SW 1271 (cell line): ENCODE measurements at regions not wholly inside any gene's neighbourhood (a gene's known extent, or its start where the extent isn't known, plus 50 kb on each side); places are given as distances from the start of the nearest gene placed in this dataset.
"Not testable (repeated sequence)": the region's sequence is repeated elsewhere in the genome, so short reads cannot be mapped to it uniquely, and the experiment has no call there.

Experiments used
- DNase-seq, 2 experiments: peaks; one replicate each; lab custom pipeline; 2025; lab: John Stamatoyannopoulos, UW

DNA sequence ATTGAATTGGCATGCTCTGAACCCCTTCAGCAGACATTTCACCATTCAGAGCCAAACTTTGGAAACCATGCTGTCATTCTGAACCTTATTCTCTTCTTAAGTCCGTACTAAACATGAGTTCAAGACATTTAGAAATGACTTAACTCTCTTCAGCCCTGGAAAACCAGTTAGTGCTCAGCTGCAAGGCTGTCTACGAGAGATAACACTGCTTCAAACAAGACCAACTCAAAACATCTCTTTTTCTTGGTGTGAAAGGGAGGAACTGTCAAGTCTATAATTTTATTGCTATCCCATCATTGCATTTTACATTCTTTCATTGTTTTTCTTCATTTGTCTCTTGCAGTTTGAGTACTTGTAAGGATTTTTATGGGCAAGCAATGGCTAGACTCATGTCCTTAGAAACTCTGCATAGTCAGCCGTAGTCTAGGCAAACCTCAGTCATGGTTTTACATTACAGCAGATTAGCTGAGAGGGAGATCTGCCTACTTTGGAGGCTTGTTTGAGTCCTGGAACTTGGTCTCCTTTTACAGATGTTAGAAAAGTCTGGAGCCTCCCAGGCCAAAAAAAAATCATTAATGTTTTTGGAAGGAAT lies 120.6 kb upstream of the JADE1 start:
- DNase-seq: no peak

DNA sequence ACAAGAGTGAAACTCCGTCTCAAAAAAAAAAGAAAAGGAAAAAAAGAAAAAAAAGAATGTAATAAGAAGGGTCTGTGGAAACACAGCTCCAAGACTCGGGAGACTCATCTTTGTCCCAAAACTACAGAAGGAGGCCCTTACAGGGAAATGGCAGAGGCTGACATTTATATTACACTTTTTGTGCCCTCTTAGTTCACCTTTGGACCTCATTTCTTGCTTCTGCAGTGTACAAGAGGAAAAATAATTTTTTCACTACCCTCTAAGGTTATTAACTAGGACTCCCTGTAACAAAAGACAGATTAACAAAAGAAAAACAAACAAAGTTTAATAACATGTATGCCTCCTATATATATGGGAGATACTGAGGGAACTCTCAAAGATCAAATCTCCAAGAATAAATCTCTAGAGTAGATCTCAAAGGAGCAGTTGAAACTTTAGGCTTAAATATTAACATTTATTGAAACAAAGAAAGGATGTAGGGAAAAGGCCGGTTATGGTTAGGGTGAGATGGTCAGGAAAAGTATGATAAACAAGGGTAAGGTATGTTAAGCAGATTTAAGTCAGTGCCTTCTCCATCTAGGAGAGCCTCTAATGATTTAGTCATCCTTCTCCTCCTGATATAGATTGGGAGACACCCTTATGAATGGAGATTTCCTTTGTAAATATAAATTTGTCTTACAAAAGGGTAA lies 121.3 kb upstream of the JADE1 start:
- no peak for DNase-seq

DNA sequence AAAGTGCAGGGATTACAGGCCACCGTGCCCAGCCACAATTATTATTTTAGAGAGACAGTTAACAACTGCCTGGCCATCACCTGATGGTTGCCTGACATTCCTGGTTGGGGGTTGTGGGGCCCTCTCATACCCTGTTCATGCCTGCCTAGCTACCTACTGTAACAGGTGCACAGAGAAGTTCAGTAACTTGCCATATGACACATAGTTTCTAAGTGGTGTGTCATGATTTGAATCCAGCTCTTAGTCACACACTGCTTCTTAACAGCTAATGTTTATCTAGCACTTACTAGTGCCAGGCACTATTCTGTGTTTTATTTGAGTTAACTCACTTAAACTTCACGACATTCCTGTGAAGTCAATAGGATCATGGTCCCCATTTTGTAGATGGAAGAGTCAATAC lies 122.7 kb upstream of the JADE1 start:
- DNase-seq: no peak

DNA sequence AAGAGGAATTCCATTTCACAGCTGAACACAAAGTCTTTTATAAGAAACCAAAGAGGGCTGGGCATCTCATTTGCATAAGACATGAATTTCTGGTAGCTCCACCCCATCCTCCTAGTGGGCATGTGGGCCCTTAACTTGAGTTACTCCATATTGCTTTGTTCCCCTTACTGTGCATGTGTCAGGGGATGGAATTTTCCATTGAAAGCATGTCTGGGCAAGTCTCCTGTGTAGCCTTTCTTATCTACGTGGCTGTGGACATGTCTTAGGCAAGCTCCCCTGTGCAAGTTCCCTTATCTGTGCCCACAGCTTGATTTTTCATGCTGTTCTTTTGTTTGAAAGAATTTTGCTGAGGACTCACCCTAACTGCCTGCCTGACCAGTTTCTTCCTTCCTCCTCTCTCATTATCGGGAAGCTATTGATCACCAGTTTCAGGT lies 123.5 kb upstream of the JADE1 start:
- no peak for DNase-seq

DNA sequence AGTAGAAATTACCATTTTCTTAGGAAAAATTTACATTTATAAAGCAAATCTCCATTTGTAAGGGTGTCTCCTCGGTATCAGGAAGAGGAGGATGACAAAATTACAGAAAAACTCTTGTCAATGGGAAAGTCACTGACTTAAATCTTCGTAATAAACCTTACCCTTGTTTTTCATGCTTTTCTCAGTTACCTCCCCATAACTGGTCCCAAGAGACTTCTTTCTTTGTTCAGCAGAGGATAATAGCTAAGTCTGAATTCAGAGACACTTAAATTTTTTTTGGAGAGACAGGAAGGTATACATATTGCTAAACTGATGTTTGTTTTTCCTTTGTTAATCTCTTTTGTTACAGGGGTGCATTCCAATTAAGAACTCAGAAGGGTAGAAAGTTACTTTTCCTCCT lies 125.5 kb upstream of the JADE1 start:
- DNase-seq: no peak

DNA sequence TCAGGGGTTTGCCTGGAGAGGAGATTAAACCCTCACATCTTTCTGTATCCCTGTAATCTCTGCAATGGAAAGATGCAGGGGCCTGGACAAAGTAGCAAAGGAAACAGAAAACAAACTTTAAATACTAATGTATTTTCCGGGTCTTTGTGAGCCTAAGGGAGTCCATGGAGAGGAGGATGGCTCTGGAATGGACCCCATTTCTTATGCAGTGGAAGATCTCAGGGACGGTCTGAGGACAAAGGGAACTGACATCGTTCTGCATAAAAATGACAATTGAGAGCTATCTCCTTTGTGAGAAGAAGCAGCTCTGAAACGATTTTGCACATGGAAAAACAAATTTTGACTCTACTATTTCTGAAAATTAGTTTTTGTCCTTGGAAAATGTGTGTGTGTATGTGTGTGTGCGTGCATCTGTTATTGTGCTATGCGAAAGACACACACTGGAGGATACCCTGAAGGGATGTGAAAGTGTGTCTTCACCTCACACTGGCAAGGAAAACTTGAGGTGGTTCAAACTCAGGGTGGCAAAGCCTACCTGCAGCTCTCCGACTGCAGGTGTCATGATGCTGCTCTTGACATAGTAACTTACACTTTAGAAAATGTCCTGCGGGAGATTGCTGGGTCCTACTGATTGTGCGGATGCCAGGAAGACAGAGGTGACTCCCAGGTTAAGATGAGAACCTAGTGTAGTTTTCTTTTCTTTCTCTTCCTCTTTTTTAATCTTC lies 126.4 kb upstream of the JADE1 start:
- no peak for DNase-seq

DNA sequence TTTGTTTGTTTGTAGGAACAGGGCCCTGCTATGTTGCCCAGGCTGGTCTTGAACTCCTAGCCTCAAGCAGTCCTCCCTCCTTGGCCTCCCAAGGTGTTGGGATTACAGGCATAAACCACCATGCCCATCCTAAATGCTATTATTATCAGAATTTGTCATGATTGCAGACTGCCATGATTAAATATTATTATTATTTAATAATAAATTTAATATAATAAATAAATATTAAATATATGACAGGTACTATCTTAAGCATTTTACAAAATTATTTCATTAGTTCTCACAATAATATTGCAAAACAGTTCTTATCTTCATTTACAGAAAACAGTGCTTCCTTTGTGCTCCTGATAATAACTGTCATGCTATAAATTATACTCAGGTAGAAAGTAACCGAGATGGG lies 133.4 kb upstream of the JADE1 start:
- DNase-seq: no peak

DNA sequence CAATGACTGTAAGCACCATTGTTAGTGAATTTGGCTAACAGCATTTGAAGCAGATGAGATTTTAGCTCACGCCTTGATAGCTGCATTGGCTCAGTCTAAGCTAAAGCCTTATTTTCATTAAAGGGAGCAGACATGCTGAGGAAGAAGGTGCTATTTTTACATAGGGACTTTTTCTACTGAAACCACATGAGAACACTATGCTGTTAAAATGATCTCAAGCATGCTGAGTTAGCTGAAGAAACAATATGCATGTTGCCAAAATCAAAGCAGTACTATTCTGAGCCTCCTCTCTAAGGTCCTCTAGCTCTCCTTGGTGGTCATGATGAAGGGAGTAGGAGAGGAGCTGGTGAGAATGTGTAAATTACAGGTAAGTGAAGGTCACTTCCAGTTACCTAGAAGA lies 134.4 kb upstream of the JADE1 start:
- no peak for DNase-seq

DNA sequence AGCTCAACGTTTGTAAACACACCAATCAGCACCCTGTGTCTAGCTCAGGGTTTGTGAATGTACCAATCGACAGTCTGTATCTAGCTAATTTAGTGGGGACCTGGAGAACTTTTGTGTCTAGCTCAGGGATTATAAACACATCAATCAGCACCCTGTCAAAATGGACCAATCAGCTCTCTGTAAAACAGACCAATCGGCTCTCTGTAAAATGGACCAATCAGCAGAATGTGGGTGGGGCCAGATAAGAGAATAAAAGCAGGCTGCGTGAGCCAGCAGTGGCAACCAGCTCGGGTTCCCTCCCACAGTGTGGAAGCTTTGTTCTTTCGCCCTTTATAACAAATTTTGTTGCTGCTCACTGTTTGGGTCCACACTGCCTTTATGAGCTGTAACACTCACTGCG lies 136.3 kb upstream of the JADE1 start:
- DNase-seq: not testable (repeated sequence)

DNA sequence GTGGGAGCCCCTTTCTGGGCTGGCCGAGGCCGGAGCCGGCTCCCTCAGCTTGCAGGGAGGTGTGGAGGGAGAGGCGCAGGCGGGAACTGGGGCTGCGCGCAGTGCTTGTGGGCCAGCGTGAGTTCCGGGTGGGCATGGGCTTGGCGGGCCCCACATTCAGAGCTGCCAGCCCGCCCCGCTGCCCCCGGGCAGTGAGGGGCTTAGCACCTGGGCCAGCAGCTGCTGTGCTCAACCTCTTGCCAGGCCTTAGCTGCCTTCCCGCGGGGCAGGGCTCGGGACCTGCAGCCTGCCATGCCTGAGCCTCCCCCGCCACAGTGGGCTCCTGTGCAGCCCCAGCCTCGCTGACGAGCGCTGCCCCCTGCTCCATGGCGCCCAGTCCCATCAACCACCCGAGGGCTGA lies 136.9 kb upstream of the JADE1 start:
- DNase-seq: not testable (repeated sequence)

DNA sequence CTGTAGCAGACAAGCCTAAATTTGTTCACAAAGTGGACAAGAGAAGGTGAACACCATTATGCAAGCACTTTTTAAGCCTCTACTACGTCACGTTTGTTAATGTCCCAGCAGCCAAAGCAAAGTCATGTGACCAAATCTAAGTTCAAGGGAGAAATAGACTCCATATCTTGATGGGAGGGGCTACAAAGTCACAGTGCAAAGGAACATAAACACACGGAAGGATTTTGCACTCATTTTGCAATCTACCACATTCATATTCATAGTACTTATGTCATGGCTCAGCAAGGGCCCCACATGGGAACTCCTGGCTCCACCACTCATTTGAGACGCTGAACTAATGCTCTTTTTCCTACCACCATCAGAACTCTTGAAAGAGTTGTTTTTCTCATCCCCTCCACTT lies 139.0 kb upstream of the JADE1 start:
- DNase-seq: no peak

DNA sequence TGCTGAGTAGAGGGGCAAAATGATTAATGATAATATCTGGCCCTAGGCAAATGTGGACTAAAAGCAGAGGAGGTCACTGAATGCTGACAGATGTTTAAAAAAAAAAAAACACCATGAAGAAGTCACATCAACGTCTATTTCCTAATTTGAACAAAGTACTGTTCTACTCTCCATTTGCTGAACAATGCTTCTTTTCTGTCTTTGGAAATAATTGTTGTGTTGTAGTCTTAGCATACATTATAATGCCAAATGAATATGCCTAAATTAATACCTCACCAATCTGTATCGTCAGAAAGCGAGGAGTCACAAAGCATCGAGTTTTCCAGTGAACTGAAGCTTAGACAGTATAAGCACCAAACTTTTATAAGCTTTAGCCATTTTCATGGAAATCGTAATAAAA lies 140.9 kb upstream of the JADE1 start:
- no peak for DNase-seq

DNA sequence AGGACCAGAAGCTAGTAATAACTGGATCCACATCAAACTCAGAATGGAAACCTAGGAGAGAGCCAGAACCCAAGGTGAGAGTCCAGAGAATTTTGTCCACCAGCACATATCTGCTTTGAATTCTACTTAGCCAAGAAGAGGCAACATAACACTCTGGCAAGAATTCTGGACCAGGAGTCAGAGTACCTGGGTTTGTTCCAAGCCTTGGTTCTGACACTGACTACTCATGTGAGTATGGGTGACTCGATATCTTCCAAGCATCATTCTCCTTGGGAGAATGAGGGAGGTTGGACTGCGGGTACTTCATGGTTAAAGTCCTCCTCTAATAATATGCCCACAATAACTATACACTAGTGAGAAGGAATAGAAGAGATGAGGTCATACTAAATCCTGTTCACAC lies 144.0 kb upstream of the JADE1 start:
- no peak for DNase-seq

DNA sequence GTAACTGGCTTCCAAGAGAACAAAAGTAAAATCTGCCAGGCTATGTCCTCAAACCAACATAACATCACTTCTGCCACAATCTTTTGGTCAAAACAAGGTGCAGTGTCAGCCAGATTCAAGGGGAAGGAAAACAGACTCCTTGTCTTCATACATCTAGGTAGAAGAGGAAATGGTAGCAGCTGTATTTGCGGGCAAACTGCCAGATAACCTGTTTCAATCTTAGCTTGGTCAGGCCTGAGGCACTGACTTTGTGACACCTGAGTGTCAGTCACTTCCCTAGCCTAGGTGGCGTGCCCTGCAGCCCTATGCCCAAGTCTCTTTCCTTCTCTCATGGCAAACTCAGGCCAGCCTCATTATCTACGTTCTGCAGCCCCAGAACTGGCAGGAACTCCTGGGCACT lies 146.2 kb upstream of the JADE1 start:
- DNase-seq: no peak

DNA sequence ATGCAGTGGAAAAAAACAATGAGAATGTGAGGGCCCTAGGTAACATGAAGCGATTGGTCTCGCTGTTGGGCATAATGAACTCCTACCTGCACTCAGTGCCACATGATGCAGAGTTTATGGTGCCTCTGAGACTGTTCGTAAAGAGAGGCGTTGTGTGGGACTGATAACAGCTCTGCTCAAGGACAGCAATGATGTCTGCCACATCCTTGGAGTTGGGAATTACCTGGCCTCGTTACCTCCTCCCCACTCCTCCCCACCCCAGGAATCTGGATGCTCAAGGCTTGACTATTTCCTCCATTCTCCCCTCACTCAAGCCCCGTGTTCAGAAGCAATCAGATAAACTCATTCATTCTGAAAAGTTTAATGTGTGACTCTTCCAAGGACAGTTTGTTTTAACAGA lies 148.0 kb upstream of the JADE1 start:
- DNase-seq: no peak

DNA sequence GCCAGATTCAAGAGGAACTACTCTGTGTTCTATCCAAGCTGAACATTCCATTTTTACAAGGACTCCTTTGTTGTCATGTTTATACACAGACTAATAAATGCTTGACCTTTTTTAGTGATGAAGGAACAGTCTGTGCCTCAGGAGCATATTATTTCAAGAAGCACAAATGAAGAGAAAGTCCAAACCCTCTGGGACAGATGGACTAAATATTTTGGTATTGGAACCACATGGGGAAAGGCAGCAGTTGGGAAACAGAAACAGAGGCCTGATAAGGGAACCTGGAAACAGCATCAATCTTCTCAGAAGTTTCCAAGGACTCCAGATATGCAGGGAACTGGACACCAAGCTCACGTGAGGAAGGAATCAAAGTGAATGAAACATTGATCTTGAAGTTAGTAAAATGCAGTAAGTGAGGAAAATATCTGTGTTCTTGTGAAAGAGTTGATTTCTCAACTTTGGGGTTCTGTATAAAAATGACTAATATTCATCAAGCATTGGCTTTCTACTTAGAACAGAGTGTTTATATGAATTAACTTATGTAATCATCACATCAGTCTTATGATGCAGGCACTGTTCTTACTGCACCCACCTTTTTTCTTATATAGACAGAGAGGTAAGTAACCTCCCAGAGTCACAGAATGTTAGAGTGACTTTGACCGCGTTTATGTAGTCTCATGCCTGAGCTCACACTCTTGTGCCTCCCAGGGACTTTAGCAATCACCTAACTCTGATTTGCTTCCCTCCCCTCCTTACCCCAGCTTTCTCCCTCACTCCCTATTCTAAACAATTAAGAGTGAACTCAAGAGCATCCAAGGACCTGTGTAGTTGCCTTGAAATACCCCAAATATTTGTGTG lies 148.9 kb upstream of the JADE1 start:
- no peak for DNase-seq

DNA sequence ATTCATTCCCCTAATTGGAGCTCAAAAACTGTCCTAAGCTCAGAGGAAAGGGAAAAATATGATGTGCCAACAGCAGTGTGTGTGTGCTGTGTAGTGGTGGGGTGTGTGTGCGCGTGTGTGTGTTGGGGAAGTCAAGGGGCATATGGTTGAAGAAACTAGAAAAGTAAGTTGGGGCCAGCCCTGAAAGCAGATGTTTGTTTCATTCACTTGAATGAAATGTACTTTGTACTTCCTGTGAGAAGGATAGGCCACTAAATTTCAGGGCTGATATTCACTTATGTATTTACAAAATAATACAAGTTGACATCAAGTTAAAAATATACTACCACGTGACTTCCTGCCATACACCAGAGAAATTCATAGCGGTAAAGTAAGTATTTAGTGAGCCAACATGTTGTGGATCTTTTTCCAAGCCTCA lies 151.3 kb upstream of the JADE1 start:
- DNase-seq: no peak

DNA sequence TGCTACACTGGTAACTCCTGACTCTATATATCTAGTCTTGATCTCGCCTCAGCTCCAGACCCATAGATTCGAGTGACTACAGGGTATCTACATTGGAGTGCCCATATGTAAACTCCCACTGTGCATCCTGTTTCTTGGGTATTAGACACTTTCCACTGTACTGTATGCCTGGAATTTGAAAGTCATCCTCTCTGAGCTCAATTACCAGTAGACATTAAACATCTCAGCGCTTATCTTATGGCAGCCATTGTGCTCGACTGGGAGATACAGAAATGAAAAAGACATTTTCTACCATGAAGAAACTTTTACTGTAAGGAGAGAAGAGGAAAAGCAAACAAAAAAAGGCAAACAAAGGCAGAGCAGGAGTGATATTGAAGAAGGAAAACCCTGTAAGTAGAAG lies 151.9 kb upstream of the JADE1 start:
- no peak for DNase-seq

DNA sequence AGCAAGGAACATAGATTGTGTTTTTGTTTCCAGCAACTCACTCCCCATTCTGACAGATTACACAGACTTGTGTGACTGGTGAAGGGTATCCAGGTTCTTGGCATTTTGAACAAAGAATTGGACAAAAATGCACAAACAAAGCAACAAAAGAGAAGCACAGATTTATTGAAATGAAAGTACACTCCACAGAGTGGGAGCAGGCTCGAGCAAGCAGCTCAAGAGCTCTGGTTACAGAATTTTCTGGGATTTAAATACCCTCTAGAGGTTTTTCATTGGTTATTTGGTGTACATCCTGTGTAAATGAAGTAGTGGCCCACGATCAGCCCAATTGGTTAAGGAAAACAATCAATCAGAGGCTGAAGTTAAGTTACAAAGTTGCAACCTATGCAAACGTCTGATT lies 155.0 kb upstream of the JADE1 start:
- DNase-seq: no peak

DNA sequence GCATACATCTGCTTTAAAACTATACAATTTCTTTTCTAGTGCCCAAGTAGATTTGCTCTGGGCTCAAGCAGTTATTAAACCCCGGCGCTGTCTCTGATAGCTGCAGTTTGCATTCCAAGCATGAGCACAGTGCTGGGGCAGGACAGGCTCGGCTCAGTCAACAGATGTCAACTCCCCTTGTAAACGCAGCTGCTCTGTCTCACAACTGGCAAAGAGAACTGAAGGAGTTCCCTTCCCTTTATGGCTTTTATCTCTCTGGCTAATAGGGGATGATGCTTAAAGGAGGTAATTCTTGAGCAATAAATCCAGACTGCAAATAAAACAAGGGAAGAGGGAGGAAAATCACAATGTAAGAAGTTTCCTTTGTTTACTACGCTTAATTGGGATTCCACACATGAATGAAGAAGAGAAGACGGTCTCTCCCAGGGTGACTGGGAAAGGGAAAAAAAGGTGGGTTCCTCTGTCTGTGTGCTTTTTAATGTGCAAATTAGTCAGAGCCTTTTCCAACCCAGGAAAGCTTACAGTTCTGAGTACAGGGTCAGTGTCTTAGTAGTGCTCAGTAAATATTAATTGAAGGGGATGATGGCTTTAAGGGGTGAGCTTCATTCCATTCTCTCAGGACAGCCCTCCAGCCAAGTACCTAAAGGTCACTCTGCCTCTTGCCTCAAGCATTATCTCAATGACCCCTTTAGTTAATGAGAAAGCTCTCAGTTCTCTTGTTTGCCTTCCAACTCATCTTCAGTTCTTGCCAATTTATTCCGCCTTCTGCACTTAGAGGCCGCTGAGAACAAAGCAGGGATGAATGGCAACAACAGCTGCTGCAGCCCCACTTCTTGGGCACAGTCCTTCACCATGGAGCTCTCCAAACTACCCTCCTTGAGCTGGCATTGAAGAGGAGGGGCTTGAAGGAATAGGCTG lies 155.7 kb upstream of the JADE1 start:
- no peak for DNase-seq

DNA sequence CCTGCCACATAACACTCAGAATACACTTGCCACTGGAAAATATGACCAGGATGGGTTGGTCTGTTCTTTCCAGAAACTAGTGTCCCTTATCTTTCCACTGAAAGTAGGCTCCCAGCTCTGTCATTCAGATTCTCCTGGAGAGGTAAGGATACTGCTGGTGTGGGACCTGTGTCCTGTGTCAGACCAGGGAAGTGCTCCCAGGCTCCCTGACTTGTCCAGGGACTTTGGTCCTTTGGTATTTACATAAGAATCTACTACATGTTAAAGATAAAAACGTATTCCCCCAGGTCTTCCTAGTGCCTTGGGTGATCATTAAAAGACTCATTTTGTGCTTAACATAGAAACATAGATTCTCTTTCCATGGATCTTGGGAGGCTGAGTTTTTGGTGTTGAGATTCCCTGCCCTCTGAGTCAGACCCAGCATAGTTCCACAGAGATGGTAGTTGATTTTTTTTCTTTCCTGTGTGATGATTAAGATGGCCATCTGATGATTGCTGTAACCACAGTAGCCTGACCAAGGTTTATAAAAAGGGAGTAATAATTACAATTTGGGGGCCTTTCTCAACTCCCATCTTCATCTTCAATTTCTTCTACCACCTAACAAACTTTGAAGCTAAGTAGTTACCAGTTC lies 159.8 kb upstream of the JADE1 start:
- DNase-seq: no peak
